ENCODE measurements at regions not wholly inside any gene's neighbourhood (a gene's known extent, or its start where the extent isn't known, plus 50 kb on each side); places are given as distances from the start of the nearest gene placed in this dataset.

DNA sequence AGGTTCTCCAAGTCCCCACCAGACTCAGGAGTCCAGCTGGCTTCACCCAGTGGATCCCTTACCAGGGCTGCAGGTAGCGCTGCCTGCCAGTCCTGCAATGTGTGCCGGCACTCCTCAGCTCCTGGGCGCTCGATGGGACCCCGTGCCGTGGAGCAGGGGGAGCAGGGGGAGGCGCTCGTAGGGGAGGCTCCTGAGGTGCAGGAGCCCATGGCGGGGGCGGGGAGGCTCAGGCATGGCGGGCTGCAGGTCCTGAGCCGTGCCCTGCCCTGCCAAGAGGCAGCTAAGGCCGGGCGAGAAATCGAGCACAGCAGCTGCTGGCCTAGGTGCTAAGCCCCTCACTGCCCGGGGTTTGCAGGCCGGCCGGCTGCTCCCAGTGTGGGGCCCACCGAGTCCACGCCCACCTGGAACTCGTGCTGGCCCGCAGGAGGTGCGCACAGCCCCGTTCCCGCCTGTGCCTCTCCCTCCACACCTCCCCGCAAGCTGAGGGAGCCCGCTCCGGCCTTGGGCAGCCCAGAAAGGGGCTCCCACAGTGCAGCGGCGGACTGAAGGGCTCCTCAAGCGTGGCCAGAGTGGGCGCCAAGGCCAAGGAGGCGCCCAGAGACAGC is 792.9 kb upstream of the CCDC179 start:
- DNase-seq, result no peak

DNA sequence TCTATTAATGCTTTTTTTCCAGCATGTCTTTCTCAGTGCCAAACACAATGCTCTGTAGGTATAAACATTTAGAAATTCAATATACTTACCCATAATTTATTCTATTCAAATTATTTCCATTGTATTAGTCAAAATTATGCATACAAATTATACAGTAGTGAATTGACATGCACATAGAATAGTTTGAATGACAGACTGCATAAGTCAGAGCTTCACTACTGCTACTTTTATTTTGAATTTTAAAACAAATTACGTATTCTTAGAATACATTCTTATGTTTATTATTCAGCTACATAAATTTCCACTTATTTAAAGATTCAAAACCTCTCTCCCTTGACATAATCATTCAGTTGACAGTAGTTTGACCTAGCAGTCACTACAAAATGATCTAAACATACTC is 808.0 kb upstream of the CCDC179 start:
- no peak for DNase-seq
- in situ Hi-C loops (cut with HindIII; ENCODE audit: low pct_ligation_motif_present, low pct_unique_long_range_greater_than_20kb, low sequenced_read_pairs), result no loop called here

More for the DNA sequence above, 792.9 kb upstream of the CCDC179 start:
- in situ Hi-C loops (cut with HindIII; ENCODE audit: low pct_ligation_motif_present, low pct_unique_long_range_greater_than_20kb, low sequenced_read_pairs), result no loop called here

DNA sequence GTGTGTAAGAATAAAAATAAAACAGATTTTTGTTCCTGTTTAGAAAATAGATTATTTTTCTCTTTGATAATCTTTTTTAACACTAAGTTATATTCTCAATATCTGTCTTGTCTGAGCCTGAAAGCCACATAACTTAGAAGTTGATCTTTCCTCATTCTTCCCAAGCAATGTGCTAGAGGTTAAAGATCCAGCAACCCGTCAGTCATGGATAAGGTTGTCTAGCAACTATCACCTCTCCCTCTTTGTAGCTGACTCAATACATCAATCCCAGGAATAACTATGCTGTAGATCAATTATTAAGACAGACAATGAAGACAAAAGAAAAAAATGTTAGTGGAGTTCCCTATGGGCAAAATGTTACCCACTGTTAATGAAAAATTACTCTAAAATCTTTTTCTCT is 813.1 kb upstream of the CCDC179 start:
- DNase-seq, result no peak
- in situ Hi-C loops (cut with HindIII; ENCODE audit: low pct_ligation_motif_present, low pct_unique_long_range_greater_than_20kb, low sequenced_read_pairs), result no loop called here

DNA sequence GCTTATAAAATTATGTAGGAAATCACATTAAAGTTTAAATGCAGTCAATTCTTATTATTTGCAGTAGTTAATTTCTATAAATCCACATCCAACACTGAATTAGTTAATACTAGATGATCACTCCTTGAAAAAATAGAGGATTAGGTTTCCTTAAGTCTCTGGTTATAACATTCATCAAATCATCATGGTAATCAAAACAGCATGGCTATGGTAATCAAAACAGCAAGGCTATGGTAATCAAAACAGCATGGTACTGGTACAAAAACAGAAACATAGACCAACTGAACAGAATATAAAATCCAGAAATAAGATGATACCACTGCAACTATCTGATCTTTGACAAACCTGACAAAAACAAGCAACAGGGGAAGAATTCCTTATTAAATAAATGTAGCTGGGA is 814.6 kb upstream of the CCDC179 start:
- DNase-seq, result no peak
- in situ Hi-C loops (cut with HindIII; ENCODE audit: low pct_ligation_motif_present, low pct_unique_long_range_greater_than_20kb, low sequenced_read_pairs), result no loop called here

DNA sequence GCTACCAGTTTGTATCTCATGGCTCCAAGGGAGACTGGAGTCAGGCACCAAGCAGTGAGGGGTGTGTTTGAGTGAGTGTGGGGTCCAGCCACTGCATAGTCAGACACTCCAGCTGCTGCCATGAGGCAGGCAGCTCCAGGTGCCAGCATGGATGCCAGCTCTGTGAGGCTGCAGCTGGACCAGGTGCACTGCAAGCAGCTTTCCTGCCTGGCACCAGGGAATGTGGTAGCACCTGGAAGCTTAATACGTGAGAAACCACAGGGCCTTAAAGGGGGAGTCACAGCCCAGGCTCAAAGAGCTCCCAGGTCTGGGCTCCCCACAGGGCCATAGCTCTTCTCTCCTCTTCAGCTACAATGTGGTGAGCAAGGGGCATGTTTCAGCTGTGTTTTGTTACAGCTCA is 817.8 kb upstream of the LUZP2 start:
- DNase-seq, result no peak
- in situ Hi-C loops (cut with HindIII; ENCODE audit: low pct_ligation_motif_present, low pct_unique_long_range_greater_than_20kb, low sequenced_read_pairs), result no loop called here

DNA sequence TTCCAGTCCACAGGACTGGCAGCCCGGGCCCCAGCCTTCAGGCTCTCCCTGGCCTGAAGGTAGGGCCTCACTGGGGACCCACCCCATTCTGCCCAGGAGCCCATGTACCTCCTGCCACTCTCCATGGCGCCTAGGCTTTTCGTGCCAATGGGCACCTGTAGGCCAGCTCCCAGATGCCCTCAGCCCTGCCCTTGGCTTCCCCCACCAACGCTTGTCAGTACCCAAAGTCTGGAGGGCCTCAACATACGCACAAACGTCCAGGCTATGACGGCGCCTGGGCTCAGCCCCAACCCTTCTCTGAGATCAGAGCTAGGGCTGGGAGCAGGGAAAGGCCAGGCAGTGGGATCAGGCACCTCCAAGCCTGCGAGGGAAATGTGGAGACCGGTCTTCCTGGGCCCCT is 816.9 kb upstream of the LUZP2 start:
- DNase-seq, result no peak

DNA sequence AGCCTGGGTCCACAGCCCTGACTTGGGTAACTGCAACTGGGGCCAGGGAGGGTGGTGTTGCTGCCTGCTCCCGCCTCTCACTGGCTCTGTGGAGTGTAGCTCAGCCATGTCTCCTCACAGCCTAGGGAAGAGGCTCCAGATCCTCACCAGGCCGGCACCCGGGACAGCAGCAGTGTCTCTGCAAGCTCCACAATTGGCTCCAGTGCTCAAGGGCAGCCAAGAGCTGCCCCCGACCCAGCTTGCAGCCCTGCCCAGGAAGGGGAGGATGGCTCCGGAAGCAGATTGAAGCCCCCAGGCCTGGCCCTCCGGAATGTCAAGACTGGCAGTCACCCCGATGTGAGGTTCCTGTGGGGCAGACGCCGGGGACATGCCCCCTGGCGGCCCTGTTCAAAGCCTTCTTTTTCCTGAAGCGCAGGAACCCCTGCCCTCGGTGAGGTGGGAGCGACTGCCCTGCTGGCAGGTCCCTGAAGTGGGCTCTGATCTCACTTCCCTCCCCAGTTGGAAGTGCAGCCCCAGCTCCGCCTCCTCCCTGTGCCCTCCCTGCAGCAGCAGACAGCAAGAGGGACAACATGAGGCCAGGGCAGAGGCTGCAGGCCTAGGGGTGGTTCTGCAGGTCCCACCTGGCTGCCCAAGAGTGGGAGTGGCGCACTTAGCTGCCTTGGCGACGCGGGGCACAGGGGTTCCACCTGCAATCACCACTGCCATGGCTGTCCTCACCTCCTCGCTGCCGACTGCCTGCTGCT is 816.2 kb upstream of the LUZP2 start:
- no peak for DNase-seq
- in situ Hi-C loops (cut with HindIII; ENCODE audit: low pct_ligation_motif_present, low pct_unique_long_range_greater_than_20kb, low sequenced_read_pairs), result no loop called here

More for the DNA sequence above, 816.9 kb upstream of the LUZP2 start:
- in situ Hi-C loops (cut with HindIII; ENCODE audit: low pct_ligation_motif_present, low pct_unique_long_range_greater_than_20kb, low sequenced_read_pairs), result no loop called here

DNA sequence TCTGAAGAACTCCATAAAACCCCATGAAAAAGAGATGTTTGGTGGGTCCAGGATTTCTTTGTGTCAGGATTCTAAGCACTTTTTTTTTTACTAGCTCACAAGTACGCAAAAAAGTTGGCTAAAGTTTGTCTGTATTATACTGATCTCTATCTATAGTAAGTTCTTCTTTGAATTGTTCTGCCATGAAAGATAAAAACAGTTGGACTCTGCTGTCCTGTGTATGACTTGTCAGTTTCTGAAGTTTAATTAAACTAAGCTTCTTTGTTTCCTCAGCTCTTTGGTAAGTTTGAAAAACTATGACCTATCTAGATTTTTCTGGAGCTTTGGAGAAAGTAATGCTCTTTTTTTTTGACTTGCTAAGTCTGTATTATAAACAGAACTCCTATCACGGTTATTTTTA is 812.2 kb upstream of the LUZP2 start:
- no peak for DNase-seq
- in situ Hi-C loops (cut with HindIII; ENCODE audit: low pct_ligation_motif_present, low pct_unique_long_range_greater_than_20kb, low sequenced_read_pairs), result no loop called here

DNA sequence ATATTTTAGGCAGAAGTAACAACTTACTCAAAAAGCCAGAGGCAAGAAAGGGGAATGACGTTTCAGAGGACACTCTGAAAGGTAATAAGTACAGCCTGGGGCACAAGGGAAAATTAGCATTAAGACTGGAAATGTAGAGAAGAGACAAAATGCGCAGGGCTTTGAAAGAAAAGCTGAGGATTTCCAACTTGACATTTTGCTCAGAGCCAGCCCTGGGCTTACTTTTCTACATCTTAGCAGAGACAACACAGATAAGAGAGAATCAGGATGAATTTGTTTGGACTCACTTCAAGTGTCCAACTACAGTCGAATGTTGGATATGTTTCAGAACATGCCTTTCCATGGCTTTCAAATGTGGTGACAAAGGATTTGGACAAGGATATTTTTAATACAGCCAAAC is 808.9 kb upstream of the LUZP2 start:
- DNase-seq, result no peak
- in situ Hi-C loops (cut with HindIII; ENCODE audit: low pct_ligation_motif_present, low pct_unique_long_range_greater_than_20kb, low sequenced_read_pairs), result no loop called here

DNA sequence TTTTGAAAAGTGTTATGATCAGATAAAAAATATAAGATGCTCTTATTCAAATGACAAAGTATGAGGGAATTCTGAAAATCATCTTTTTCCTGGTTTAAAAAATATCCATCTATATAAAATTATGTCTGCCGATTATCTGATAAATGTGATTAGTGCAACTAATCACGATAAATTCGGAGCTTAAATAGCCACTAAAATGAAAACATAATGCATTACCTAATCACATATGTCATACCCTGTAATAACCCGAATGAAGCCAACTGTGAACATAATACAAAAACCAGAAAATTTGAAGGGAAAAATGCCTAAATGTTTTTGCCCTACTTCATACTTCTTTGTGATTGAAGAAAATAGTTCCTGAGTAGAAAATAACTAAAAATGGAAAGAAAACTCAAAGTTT is 808.4 kb upstream of the LUZP2 start:
- no peak for DNase-seq
- in situ Hi-C loops (cut with HindIII; ENCODE audit: low pct_ligation_motif_present, low pct_unique_long_range_greater_than_20kb, low sequenced_read_pairs), result no loop called here

DNA sequence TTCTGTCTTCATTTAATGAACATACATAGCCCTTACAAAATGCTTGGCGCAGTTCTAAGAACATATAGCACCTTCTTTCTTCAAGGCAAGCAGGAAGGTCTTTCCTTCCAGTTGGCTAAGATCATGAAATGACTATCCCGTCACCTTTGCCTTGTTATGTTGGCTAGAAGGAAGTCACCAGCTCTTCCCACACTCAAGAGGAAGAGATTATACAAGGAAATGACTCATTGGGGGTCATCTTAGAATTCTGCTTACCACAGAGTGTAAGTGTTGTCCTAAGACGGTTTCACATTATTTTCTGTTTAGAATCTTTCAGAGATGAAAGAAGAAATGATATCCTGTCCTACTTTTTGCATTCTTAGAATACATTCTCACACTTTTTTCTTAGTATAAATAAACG is 808.0 kb upstream of the LUZP2 start:
- DNase-seq, result no peak
- in situ Hi-C loops (cut with HindIII; ENCODE audit: low pct_ligation_motif_present, low pct_unique_long_range_greater_than_20kb, low sequenced_read_pairs), result no loop called here

DNA sequence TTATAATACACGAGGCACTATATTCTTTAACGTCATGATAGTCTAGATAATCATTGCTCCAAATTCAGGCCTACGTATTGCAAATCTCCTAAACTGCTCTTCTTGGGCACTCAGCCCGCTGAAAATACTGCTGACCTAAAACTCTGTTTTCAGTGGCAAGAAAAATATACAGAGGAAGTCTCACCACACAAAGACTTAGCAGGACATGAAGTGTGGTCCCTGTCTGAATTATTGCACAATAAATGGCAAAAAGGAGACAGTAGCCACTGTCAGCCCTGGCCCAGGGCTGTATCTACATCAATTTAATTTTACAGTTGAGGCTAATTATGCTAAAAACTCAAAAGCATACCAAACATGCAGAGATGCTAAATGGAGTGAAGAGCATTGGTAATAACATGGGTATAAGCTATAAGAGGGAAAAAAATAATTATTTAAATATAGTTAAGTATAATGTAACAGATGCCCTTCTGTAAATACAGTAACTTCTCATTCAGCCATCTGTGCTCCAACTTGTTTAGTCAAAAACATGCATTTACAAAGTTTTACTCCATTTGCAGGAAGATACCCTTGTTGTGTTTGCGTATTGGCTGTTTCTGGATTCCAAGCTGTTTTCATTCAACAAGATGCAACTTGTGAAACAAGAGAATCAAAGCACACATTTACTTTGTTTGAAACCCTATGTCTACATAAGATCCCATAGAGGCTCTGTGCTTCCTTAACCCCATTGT is 800.0 kb upstream of the LUZP2 start:
- no peak for DNase-seq

DNA sequence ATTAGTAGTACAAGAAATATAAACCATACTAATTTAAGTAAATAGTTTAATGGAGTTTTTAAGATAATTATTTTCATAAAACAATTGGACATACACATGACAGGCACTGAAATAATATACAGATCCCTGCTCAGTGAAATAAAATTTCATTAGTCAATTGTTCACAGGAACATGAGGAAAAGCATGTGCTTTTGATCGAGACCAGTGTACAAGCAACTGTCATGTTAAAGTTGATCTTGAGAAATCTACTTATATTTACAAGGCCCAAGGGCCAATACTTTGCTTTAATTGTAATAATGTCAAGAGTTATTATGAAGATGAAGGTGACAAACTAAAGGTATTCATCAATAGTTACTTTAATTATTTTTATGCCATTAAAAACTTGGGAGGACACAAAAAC is 792.7 kb upstream of the LUZP2 start:
- in situ Hi-C loops (cut with HindIII; ENCODE audit: low pct_ligation_motif_present, low pct_unique_long_range_greater_than_20kb, low sequenced_read_pairs), result no loop called here
- no peak for DNase-seq

More for the DNA sequence above, 800.0 kb upstream of the LUZP2 start:
- in situ Hi-C loops (cut with HindIII; ENCODE audit: low pct_ligation_motif_present, low pct_unique_long_range_greater_than_20kb, low sequenced_read_pairs), result no loop called here

DNA sequence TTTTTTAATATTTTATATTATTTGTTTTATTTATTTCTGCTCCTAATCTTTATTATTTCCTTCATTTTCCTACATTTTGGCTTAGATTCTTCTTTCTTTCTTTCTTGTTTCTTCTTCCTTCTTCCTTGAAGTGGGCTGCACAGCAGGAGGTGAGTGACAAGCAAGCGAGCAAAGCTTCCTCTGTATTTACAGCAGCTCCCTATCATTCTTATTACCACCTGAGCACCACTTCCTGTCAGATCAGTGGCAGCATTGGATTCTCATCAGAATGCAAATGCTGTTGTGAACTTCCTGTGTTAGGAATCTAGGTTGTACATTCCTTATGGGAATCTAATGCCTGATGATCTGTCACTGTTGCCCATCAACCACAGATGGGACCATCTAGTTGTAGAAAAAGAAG is 784.9 kb upstream of the LUZP2 start:
- no peak for DNase-seq
- in situ Hi-C loops (cut with HindIII; ENCODE audit: low pct_ligation_motif_present, low pct_unique_long_range_greater_than_20kb, low sequenced_read_pairs), result no loop called here

DNA sequence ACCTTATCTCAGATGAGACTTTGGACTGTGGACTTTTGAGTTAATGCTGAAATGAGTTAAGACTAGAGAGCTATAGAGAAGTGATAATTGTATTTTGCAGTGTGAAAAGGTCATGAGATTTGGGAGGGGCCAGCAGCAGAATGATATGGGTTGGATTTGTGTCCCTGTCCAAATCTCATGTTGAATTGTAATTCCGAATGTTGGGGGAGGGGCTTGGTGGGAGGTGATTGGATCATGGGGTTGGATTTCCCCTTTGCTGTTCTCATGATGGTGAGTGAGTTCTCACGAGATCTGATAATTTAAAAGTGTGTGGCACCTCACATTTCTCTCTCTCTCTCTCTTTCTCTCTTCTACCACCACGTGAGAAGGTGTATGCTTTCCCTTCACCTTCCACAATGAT is 777.8 kb upstream of the LUZP2 start:
- in situ Hi-C loops (cut with HindIII; ENCODE audit: low pct_ligation_motif_present, low pct_unique_long_range_greater_than_20kb, low sequenced_read_pairs), result no loop called here
- DNase-seq, result no peak

DNA sequence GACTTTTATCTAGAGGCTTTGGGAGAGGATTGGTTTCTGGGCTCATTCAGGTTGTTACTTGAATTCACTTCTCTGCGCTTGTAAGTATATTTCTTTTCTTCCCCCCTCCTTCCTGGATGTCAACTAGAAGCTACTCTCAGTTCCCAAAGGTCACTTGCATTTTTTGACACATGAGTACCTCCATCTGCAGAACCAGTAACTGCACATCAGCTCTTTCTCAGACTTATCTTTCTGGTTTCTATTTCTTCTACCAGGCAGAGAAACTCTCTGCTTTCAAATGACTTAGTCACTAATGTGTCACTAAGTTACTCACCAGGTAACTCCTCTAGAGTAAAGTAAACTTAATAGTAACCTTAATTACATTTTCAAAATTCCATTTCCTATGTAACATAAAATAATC is 773.0 kb upstream of the LUZP2 start:
- no peak for DNase-seq
- in situ Hi-C loops (cut with HindIII; ENCODE audit: low pct_ligation_motif_present, low pct_unique_long_range_greater_than_20kb, low sequenced_read_pairs), result no loop called here

DNA sequence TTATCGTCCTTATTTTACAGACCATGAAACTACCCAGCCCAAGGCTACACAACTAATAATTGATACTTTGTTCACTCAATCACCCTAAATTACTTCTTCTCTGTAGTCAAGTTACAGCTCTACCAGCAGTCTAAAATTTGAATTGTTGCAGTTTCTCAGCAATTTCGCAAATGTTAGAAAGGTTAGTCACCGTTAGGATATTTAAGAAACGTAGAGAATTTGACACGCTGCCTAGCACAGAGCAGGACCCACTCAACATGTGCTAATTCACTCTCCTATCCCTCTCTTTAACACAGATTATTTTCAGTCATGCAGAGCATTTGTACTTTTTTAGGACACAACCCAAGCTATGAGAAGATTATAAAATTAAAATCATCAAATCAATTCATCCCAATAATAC is 771.1 kb upstream of the LUZP2 start:
- no peak for DNase-seq
- in situ Hi-C loops (cut with HindIII; ENCODE audit: low pct_ligation_motif_present, low pct_unique_long_range_greater_than_20kb, low sequenced_read_pairs), result no loop called here

DNA sequence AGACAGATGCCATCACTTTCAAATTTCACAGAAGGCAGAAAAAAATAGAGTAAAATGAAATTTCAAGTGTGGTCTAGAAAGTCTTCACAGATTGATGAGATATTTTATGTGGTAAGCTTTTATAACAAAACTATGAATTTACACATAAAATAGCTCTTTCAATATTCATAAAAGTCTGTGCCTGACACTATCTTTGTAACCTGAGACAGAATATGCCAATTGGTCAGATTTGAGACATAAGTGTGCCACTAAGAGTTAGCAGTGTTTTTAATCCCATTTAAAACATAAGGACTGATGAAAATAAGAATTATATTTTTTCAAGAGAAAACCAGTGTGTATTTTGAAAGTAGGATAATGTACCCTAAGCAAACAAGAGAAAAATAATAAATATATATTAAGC is 769.5 kb upstream of the LUZP2 start:
- DNase-seq, result no peak
- in situ Hi-C loops (cut with HindIII; ENCODE audit: low pct_ligation_motif_present, low pct_unique_long_range_greater_than_20kb, low sequenced_read_pairs), result no loop called here

DNA sequence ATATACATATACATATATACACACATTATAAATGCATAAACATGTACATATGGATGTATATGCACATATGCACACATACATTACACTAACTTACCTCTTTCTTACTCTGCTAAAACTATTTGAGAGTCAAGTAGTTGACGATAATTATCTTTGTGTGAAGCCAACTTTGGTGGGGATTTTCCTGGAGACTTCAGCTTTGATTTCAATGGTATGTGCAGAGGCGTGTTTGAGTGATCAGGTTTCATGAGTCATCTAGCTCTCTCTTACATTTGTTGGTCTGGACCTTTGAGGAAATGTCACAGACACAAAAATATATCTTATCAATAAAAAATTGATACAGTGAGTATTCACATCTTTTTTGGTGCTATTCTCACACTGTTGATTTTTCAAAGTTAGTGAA is 769.1 kb upstream of the LUZP2 start:
- in situ Hi-C loops (cut with HindIII; ENCODE audit: low pct_ligation_motif_present, low pct_unique_long_range_greater_than_20kb, low sequenced_read_pairs), result no loop called here
- no peak for DNase-seq

DNA sequence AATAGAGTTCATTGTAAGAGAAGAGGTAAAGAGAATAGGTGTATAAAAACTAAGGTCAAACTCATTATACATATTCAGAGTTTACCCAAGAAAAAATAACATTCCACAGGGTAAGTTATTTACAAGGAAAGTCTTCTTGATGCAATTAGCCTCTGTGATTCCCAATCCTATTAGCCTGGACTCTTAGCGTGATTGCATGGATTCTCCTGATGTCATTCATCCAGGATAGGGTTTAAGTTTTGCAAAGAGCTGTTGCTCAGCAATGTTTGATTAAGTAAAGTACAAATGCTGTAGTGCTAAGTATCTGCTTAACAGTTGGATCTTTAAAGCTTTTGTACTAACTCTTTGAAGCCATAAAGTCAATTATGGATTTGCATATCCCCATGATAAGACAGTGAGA is 767.8 kb upstream of the LUZP2 start:
- in situ Hi-C loops (cut with HindIII; ENCODE audit: low pct_ligation_motif_present, low pct_unique_long_range_greater_than_20kb, low sequenced_read_pairs), result no loop called here
- no peak for DNase-seq

Measured in ACHN (cell line).